B cell (primary cell): ENCODE measurements at regions not wholly inside any gene's neighbourhood (a gene's known extent, or its start where the extent isn't known, plus 50 kb on each side); places are given as distances from the start of the nearest gene placed in this dataset.

Experiments used
- ATAC-seq: fragments of 200-7000 bp; cut with Tn5 transposase; one replicate; pipeline ENCODE4 v1.10.0; 2021; ENCODE audit warnings: low read depth, mild to moderate bottlenecking, moderate number of reproducible peaks, moderate library complexity
- CTCF ChIA-PET: fragments of 350-600 bp; sonication (Branson Sonifier 250); formaldehyde crosslinking; loops from one replicate; lab custom pipeline; 2021; ENCODE audit warnings: antibody characterized with exemption, inconsistent platforms; lab: Charles Lee
- POLR2A ChIA-PET: fragments of 350-600 bp; sonication (Branson Sonifier 250); formaldehyde crosslinking; loops from one replicate; lab custom pipeline; 2021; ENCODE audit warnings: antibody characterized with exemption; lab: Charles Lee
- DNase-seq: peaks from one replicate; pipeline ENCODE4 v3.0.0; 2013
- H2AFZ ChIP-seq: 2 replicates; pipeline ENCODE4 v1.6.1; 2012; ENCODE audit warnings: mild to moderate bottlenecking, low read depth, low read length; ENCODE audit not compliant: insufficient read depth, poor library complexity, severe bottlenecking
- H3K27ac ChIP-seq, 2 donors: 1 replicate in 1 of 2; 2 replicates in 1 of 2; pipeline ENCODE4 v1.5.1; 2012 to 2013; ENCODE audit warnings: low read length in 2 of 2, mild to moderate bottlenecking in 2 of 2, moderate library complexity in 1 of 2
- H3K27me3 ChIP-seq, 4 experiments: fragments of 200-600 bp in 1 of 4; sonication (generic) in 1 of 4; replicated peaks in 1 of 4; 1 replicate in 2 of 4; 2 replicates in 2 of 4; pipeline versions ENCODE4 v1.6.1 to v1.7.0; 2013 to 2016; ENCODE audit warnings: low read length in 3 of 4, mild to moderate bottlenecking in 2 of 4, mixed read lengths in 1 of 4, moderate library complexity in 1 of 4; ENCODE audit not compliant: insufficient read depth in 4 of 4, control insufficient read depth in 3 of 4; ENCODE audit errors: control extremely low read depth in 1 of 4
- H3K36me3 ChIP-seq, 2 experiments: replicated peaks in 1 of 2; 1 replicate in 1 of 2; 2 replicates in 1 of 2; pipeline versions ENCODE4 v1.6.1 to v1.7.1; 2013; ENCODE audit warnings: low read length in 1 of 2; ENCODE audit not compliant: insufficient read depth in 2 of 2, control insufficient read depth in 1 of 2; ENCODE audit errors: control extremely low read depth in 1 of 2, extremely low read depth in 1 of 2
- H3K4me1 ChIP-seq, 2 donors: fragments of 200-600 bp in 1 of 2; sonication (generic) in 1 of 2; 1 replicate in 1 of 2; 2 replicates in 1 of 2; pipeline versions ENCODE4 v1.5.1 to v1.6.1; 2013 to 2017; ENCODE audit warnings: low read length in 2 of 2; ENCODE audit not compliant: control insufficient read depth in 2 of 2, insufficient read depth in 2 of 2
- H3K4me2 ChIP-seq: replicated peaks from 2 replicates; pipeline ENCODE3; 2012; ENCODE audit warnings: mild to moderate bottlenecking, low read depth, low read length; ENCODE audit not compliant: poor library complexity, severe bottlenecking
- H3K4me3 ChIP-seq, 5 experiments: fragments of 200-600 bp in 1 of 5; sonication (generic) in 1 of 5; 1 replicate in 3 of 5; 2 replicates in 2 of 5; pipeline versions ENCODE4 v1.5.1 to v1.7.0; 2011 to 2016; ENCODE audit warnings: low read length in 4 of 5, mild to moderate bottlenecking in 4 of 5, low read depth in 2 of 5, control low read depth in 1 of 5, moderate library complexity in 1 of 5; ENCODE audit not compliant: insufficient read depth in 1 of 5; ENCODE audit errors: control extremely low read depth in 1 of 5, extremely low read depth in 1 of 5
- H3K79me2 ChIP-seq: fragments of 200-600 bp; sonication (generic); one replicate; pipeline ENCODE4 v1.6.0; 2016; ENCODE audit warnings: low read length; ENCODE audit not compliant: control insufficient read depth, insufficient read depth
- H3K9ac ChIP-seq: fragments of 200-600 bp; sonication (generic); 2 replicates; pipeline ENCODE4 v1.6.1; 2017; ENCODE audit warnings: mild to moderate bottlenecking, low read length, moderate library complexity
- H3K9me3 ChIP-seq, 3 donors: one replicate each; pipeline versions ENCODE4 v1.6.1 to v1.7.1; 2013; ENCODE audit warnings: low read length in 2 of 3; ENCODE audit not compliant: control insufficient read depth in 2 of 3, insufficient read depth in 1 of 3; ENCODE audit errors: control extremely low read depth in 1 of 3
- H4K20me1 ChIP-seq: 2 replicates; pipeline ENCODE4 v1.6.0; 2012; ENCODE audit warnings: mild to moderate bottlenecking, low read length; ENCODE audit not compliant: insufficient read depth, control insufficient read depth, poor library complexity, severe bottlenecking
- H3K27ac Mint-ChIP-seq: one replicate; pipeline ENCODE4 v1.8.0; 2021; ENCODE audit warnings: mixed read lengths
- H3K27me3 Mint-ChIP-seq: one replicate; pipeline ENCODE4 v1.8.0; 2021; ENCODE audit warnings: mixed read lengths
- H3K4me1 Mint-ChIP-seq: one replicate; pipeline ENCODE4 v1.8.0; 2021; ENCODE audit warnings: mixed read lengths
- H3K4me3 Mint-ChIP-seq: one replicate; pipeline ENCODE4 v1.8.0; 2021; ENCODE audit warnings: mixed read lengths
- H3K9me3 Mint-ChIP-seq: one replicate; pipeline ENCODE4 v1.8.0; 2022; ENCODE audit warnings: mixed read lengths; ENCODE audit not compliant: insufficient read depth
- EZH2 ChIP-seq: IDR thresholded peaks from 2 replicates; pipeline ENCODE4 v1.6.1; 2012; ENCODE audit warnings: borderline replicate concordance, low read depth, mild to moderate bottlenecking, moderate library complexity, low read length; ENCODE audit not compliant: insufficient read depth, poor library complexity, severe bottlenecking
- WGBS: methylation state at CpG from one replicate; pipeline ENCODE4 v1.1.5; 2013; ENCODE audit warnings: missing lambda C conversion rate; ENCODE audit not compliant: insufficient coverage; 5-methylcytosine and 5-hydroxymethylcytosine counted together
- intact Hi-C: fragments of 100-400 bp; cut with micrococcal nuclease; formaldehyde crosslinking; loops from one replicate; pipeline ENCODE4 v1.10.0; 2022
- TF ChIP-seq, protein P1 (sequence below): fragments of 200-600 bp; IDR thresholded peaks from one replicate; pipeline ENCODE4 v1.8.0; 2022; ENCODE audit warnings: antibody characterized with exemption, mild to moderate bottlenecking

- intact Hi-C loops = loop anchor here (10.0 kb wide), 1 partner anchor 350 kb away; no protein-coding TSS in a partner anchor
- H4K20me1 ChIP-seq = no peaks in the 10 kb centered on the region
- peaks cover 20% of the 10 kb centered on the region for H3K79me2 ChIP-seq
- peaks cover 6% of the 10 kb centered on the region for H3K9me3 Mint-ChIP-seq
- POLR2A ChIA-PET = interaction anchor here (0.6 kb wide), 1 partner anchor 105 kb away, joined by 6 read pairs; no protein-coding TSS in a partner anchor
- H3K4me1 Mint-ChIP-seq = peaks cover 45% of the 10 kb centered on the region
- CTCF ChIA-PET = interaction anchor here (0.6 kb wide), 1 partner anchor 89 kb away, joined by 3 read pairs; no protein-coding TSS in a partner anchor
- no peaks in the 10 kb centered on the region for H3K27me3 Mint-ChIP-seq
- TF ChIP-seq EZH2 = no peak
- peak overlapping the region; percentile 83 for H3K9ac ChIP-seq
- H3K27ac Mint-ChIP-seq = no peak overlapping the region
- H2AFZ ChIP-seq = no peak overlapping the region
- ATAC-seq (no peak), DNase-seq (no peak)
- no CpG with 5 or more reads among the region's 6 CpGs for WGBS
- peak overlapping the region; percentile 50 for H3K4me3 Mint-ChIP-seq
- peak overlapping the region in 2 of 5 experiments; percentile 76 to 80 for H3K4me3 ChIP-seq
- H3K4me1 ChIP-seq = peaks cover 12 to 24% of the 10 kb centered on the region in 2 donors
- peak overlapping the region; percentile 81 for H3K4me2 ChIP-seq
- H3K36me3 ChIP-seq = peaks cover 0 to 4% of the 10 kb centered on the region in 2 experiments
- H3K9me3 ChIP-seq = no peaks in the 10 kb centered on the region
- H3K27me3 ChIP-seq = no peaks in the 10 kb centered on the region
- H3K27ac ChIP-seq = no peak overlapping the region
Observed at GRCh38 chr16:17014484-17015121, 456.2 kb downstream of the XYLT1 start.

GRCh38 chr16:17015702-17016101, 455.1 kb downstream of the XYLT1 start:
- POLR2A ChIA-PET = no interaction called here
- H3K9ac ChIP-seq = no peak overlapping the region
- no peak overlapping the region for H2AFZ ChIP-seq
- H3K36me3 ChIP-seq = peaks cover 0 to 4% of the 10 kb centered on the region in 2 experiments
- no peak overlapping the region for H3K27ac ChIP-seq
- peaks cover 13 to 28% of the 10 kb centered on the region in 2 donors for H3K4me1 ChIP-seq
- DNase-seq (no peak), ATAC-seq (no peak)
- Mint-ChIP-seq H3K27me3 (no peaks in the 10 kb centered on the region), H3K9me3 (peaks cover 6% of the 10 kb centered on the region), H3K27ac (no peak overlapping the region), H3K4me3 (peak overlapping the region; percentile 10), H3K4me1 (peaks cover 49% of the 10 kb centered on the region)
- CTCF ChIA-PET = no interaction called here
- intact Hi-C loops = loop anchor here (10.0 kb wide), 1 partner anchor 349 kb away; no protein-coding TSS in a partner anchor
- H4K20me1 ChIP-seq = no peaks in the 10 kb centered on the region
- peaks cover 26% of the 10 kb centered on the region for H3K79me2 ChIP-seq
- no peak overlapping the region for H3K4me2 ChIP-seq
- no peak overlapping the region for H3K4me3 ChIP-seq
- no CpG with 5 or more reads among the region's 6 CpGs for WGBS
- no peak for TF ChIP-seq EZH2
- TF ChIP-seq, protein P1, sequence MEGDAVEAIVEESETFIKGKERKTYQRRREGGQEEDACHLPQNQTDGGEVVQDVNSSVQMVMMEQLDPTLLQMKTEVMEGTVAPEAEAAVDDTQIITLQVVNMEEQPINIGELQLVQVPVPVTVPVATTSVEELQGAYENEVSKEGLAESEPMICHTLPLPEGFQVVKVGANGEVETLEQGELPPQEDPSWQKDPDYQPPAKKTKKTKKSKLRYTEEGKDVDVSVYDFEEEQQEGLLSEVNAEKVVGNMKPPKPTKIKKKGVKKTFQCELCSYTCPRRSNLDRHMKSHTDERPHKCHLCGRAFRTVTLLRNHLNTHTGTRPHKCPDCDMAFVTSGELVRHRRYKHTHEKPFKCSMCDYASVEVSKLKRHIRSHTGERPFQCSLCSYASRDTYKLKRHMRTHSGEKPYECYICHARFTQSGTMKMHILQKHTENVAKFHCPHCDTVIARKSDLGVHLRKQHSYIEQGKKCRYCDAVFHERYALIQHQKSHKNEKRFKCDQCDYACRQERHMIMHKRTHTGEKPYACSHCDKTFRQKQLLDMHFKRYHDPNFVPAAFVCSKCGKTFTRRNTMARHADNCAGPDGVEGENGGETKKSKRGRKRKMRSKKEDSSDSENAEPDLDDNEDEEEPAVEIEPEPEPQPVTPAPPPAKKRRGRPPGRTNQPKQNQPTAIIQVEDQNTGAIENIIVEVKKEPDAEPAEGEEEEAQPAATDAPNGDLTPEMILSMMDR = no peak
- H3K9me3 ChIP-seq = no peaks in the 10 kb centered on the region
- H3K27me3 ChIP-seq = no peaks in the 10 kb centered on the region
